22Rv1 (cell line): ENCODE measurements at regions not wholly inside any gene's neighbourhood (a gene's known extent, or its start where the extent isn't known, plus 50 kb on each side); places are given as distances from the start of the nearest gene placed in this dataset.

ENCODE experiments used
- H3K27ac ChIP-seq: fragments of 450-650 bp; 2 replicates; pipeline ENCODE4 v1.5.1; 2017
- CTCF ChIP-seq: fragments of 450-650 bp; IDR thresholded peaks from 2 replicates; pipeline ENCODE4 v1.5.1; 2017; ENCODE audit warnings: mild to moderate bottlenecking
- ZFX ChIP-seq: fragments of 450-650 bp; IDR thresholded peaks from 2 replicates; pipeline ENCODE4 v1.6.1; 2017; ENCODE audit warnings: antibody characterized with exemption, borderline replicate concordance

- TF ChIP-seq CTCF = no peak
- no peak for TF ChIP-seq ZFX
- H3K27ac ChIP-seq = no peak overlapping the region
These were observed 300.2 kb downstream of the BAMBI start for GRCh38 chr10:28977518-28977917.

GRCh38 chr10:28980264-28980663, 302.9 kb downstream of the BAMBI start:
- H3K27ac ChIP-seq = no peak overlapping the region
- TF ChIP-seq ZFX (no peak), CTCF (no peak)

- no peak overlapping the region for H3K27ac ChIP-seq
These were observed 303.7 kb downstream of the BAMBI start for GRCh38 chr10:28981007-28981406.

GRCh38 chr10:28982974-28983373, 305.7 kb downstream of the BAMBI start:
- no peak overlapping the region for H3K27ac ChIP-seq
- TF ChIP-seq CTCF = no peak
- no peak for TF ChIP-seq ZFX

More at GRCh38 chr10:28981007-28981406, 303.7 kb downstream of the BAMBI start:
- TF ChIP-seq CTCF = no peak
- no peak for TF ChIP-seq ZFX

GRCh38 chr10:28983799-28984198, 305.1 kb upstream of the LYZL1 start:
- TF ChIP-seq CTCF (no peak), ZFX (no peak)
- H3K27ac ChIP-seq = no peak overlapping the region

- no peak for TF ChIP-seq ZFX
- no peak for TF ChIP-seq CTCF
- H3K27ac ChIP-seq = no peak overlapping the region
These were observed 304.4 kb upstream of the LYZL1 start for GRCh38 chr10:28984431-28984830.

- H3K27ac ChIP-seq = no peak overlapping the region
- no peak for TF ChIP-seq CTCF
- no peak for TF ChIP-seq ZFX
These were observed 303.6 kb upstream of the LYZL1 start for GRCh38 chr10:28985137-28985885.
